Stomach (tissue), 4 donors: ENCODE measurements at regions not wholly inside any gene's neighbourhood (a gene's known extent, or its start where the extent isn't known, plus 50 kb on each side); places are given as distances from the start of the nearest gene placed in this dataset.

Source experiments
- POLR2AphosphoS5 ChIP-seq, 3 donors: sonication (generic); formaldehyde crosslinking; IDR thresholded peaks; one replicate each; pipeline ENCODE4 v1.6.1; 2016; ENCODE audit warnings: antibody characterized with exemption in 3 of 3
- TF ChIP-seq, protein P1 (sequence below), 7 experiments: fragments of 450-650 bp in 4 of 7; fragments of 200-600 bp in 3 of 7; sonication (generic) in 3 of 7; IDR thresholded peaks; one replicate each; pipeline ENCODE4 v1.5.1; 2016 to 2019; ENCODE audit warnings: antibody characterized with exemption in 7 of 7, control low read depth in 2 of 7, mild to moderate bottlenecking in 1 of 7

DNA sequence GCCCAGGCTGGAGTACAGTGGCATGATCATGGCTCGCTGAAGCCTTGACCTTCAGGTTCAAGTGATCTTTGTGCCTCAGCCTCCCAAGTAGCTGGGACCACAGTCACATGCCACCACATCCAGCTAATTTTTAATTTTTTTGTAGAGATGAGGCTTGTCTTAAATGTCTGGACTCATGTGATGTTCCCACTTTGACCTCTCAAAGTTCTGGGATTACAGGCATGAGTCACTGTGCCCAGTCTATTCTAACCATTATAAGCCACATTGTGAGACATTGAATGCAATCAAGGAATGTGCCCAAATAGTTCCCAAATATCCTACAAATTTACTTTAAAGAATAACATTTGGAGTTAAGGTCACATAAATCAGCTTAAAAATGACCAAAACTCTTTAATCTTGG, 130.7 kb upstream of the ARID2 start:
- no peak for TF ChIP-seq POLR2AphosphoS5 (IDR thresholded peaks at IDR 0.05)
- TF ChIP-seq, protein P1, sequence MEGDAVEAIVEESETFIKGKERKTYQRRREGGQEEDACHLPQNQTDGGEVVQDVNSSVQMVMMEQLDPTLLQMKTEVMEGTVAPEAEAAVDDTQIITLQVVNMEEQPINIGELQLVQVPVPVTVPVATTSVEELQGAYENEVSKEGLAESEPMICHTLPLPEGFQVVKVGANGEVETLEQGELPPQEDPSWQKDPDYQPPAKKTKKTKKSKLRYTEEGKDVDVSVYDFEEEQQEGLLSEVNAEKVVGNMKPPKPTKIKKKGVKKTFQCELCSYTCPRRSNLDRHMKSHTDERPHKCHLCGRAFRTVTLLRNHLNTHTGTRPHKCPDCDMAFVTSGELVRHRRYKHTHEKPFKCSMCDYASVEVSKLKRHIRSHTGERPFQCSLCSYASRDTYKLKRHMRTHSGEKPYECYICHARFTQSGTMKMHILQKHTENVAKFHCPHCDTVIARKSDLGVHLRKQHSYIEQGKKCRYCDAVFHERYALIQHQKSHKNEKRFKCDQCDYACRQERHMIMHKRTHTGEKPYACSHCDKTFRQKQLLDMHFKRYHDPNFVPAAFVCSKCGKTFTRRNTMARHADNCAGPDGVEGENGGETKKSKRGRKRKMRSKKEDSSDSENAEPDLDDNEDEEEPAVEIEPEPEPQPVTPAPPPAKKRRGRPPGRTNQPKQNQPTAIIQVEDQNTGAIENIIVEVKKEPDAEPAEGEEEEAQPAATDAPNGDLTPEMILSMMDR (IDR thresholded peaks at IDR 0.05), result no peak
